Stomach smooth muscle (tissue), 2 donors: ENCODE measurements at regions not wholly inside any gene's neighbourhood (a gene's known extent, or its start where the extent isn't known, plus 50 kb on each side); places are given as distances from the start of the nearest gene placed in this dataset.

ENCODE experiments used
- H3K27ac ChIP-seq: one replicate; pipeline ENCODE4 v1.7.0; 2013; ENCODE audit warnings: mild to moderate bottlenecking, low read length, inconsistent platforms
- H3K27me3 ChIP-seq, 2 donors: one replicate each; pipeline ENCODE4 v1.7.0; 2013; ENCODE audit warnings: low read length in 2 of 2; ENCODE audit not compliant: insufficient read depth in 2 of 2, control insufficient read depth in 1 of 2
- H3K36me3 ChIP-seq, 2 donors: one replicate each; pipeline ENCODE4 v1.7.0; 2013; ENCODE audit warnings: low read length in 2 of 2; ENCODE audit not compliant: control insufficient read depth in 2 of 2, insufficient read depth in 2 of 2
- H3K4me1 ChIP-seq: one replicate; pipeline ENCODE4 v1.7.0; 2013; ENCODE audit warnings: low read length; ENCODE audit not compliant: control insufficient read depth, insufficient read depth
- H3K4me3 ChIP-seq, 2 donors: one replicate each; pipeline ENCODE4 v1.7.0; 2013; ENCODE audit warnings: low read length in 2 of 2
- H3K9ac ChIP-seq, 2 donors: one replicate each; pipeline ENCODE4 v1.7.0; 2013; ENCODE audit warnings: low read length in 2 of 2, mild to moderate bottlenecking in 1 of 2
- H3K9me3 ChIP-seq, 2 donors: one replicate each; pipeline ENCODE4 v1.7.0; 2013; ENCODE audit warnings: low read length in 2 of 2; ENCODE audit not compliant: control insufficient read depth in 2 of 2
- donor health status: healthy.
- donor health status: Pancreatic carcinoma.

DNA sequence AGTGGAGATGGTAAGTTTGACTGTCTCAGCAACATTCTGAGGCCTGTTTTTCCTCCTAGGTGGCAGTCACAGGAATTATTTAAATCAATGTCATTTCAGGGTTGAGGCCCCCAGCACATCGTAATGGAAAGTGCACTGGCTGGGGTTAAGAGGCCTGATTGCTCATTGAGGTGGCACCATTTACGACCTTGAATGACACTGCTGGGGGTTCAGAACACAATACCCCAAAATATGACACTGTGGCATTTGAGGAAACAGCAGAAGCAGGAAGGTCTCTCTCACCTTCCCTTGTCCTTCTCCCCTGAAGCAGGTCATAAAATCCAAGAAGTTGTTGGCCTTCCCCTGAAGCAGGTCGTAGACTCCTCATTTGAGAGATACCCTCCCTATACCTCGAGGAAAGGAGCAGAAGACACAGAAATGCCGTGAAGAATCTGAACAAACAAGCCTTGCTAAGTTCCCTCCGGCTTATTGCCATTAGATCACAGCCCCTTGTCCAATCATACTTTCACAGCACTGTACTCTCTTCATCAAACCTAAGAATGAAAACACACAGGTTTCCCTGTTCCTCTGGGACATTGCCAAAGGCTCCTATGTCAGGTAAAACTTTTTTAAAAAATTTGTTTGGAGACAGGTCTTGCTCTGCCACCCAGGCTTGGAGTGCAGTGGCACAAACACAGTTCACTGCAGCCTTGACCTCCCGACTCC is 71.3 kb downstream of the S1PR1 start:
- Histone ChIP-seq H3K27ac (no peak overlapping the region), H3K9ac (no peak overlapping the region), H3K36me3 (no peaks in the 10 kb centered on the region), H3K27me3 (peaks cover 5 to 6% of the 10 kb centered on the region in 2 donors), H3K4me3 (no peak overlapping the region), H3K9me3 (peaks cover 0 to 3% of the 10 kb centered on the region in 2 donors), H3K4me1 (peaks cover 6% of the 10 kb centered on the region)

DNA sequence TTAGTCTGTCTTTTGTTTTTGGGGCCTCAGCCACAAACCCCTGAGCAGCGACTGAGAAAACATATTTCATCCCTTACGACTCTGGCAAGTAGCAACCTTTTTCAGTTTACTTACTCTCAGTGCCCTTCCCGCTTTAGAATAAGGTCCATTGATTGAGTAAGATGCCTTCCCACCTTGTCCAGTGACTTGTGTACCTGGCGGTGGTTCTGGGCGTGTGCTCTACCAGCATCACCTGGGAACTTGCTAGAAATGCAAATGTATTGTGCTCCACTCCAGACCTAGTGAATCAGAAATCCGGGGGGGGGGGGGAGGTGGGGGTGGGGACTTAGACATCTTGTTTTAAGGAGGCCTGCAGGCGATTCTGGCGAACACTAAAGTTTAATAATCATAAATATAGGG is 72.1 kb downstream of the S1PR1 start:
- Histone ChIP-seq H3K4me3 (no peak overlapping the region), H3K36me3 (no peaks in the 10 kb centered on the region), H3K9me3 (peaks cover 0 to 3% of the 10 kb centered on the region in 2 donors), H3K27me3 (peaks cover 4 to 5% of the 10 kb centered on the region in 2 donors), H3K27ac (no peak overlapping the region), H3K4me1 (peaks cover 6% of the 10 kb centered on the region), H3K9ac (no peak overlapping the region)

DNA sequence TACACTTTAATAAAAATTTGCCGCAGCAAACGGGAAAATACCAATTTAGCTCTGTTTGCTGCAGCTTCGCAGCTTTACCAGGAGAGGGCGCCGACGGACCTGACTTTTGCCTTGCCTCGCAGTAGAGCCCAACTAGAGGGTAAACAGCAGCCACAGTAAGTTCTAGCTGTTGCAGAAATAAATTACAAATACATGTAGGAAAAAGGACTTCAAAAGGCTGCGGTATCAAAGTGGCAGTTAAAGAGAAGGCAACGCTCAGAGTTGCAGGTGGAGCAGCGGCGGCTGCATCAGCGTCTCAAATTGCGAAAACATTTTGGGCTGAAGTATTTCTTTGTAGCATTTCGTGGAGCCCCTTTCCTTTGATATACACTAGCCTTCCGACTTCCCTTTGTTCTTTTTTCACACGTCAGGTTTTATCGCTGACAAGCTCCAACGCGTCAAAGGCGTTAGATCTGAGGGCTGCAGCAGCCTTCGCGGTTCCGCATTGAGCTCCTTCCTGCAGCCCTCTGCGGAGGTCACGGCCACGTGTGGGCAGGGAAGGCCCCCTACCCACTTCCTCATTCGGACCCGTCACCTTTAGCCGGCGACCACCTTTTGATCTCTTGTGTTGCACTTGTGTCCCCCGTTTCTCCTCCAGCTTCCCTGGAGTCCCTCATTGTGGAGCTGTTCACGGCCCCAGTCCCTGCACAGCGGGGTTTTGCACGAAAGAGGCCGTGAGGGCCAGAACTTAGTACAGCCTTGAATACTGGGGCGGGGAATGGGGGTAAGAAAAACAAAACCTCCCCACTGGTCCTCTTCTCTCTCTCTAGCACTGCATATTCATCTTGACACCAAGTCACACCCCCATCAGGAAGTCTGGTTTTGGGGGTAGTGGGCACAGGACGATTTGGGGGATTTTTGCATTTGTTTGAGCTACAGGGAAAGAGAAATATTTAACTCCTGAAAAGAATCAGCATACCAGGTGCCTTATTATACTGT is 72.8 kb downstream of the S1PR1 start:
- peaks cover 4 to 5% of the 10 kb centered on the region in 2 donors for H3K27me3 ChIP-seq
- H3K27ac ChIP-seq, result no peak overlapping the region
- peak overlapping the region in 1 of 2 donors; percentile 55 for H3K9ac ChIP-seq
- no peaks in the 10 kb centered on the region for H3K36me3 ChIP-seq
- peaks cover 6% of the 10 kb centered on the region for H3K4me1 ChIP-seq
- peaks cover 0 to 3% of the 10 kb centered on the region in 2 donors for H3K9me3 ChIP-seq
- peak overlapping the region; percentile 64 to 68 for H3K4me3 ChIP-seq

DNA sequence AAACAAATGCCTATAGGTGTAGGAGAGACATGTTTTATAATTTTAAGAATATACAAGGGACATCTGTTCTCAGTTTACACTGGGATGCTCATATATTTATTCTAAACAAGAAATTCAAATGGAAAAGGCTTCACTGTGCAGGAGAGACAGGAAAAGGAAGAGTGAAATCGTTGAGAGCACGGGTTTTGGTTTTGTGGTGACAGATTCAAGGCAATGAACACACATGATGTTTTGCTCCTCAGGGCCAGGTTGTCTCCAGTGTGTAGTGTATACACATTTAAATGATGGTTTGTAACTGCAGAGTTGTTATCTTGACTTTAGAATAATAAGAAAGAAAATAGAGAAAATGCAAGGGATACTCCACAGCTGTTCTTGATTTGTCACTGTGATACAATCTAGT is 73.7 kb downstream of the S1PR1 start:
- Histone ChIP-seq H3K27me3 (peaks cover 4 to 5% of the 10 kb centered on the region in 2 donors), H3K9ac (no peak overlapping the region), H3K27ac (no peak overlapping the region), H3K36me3 (no peaks in the 10 kb centered on the region), H3K4me3 (no peak overlapping the region), H3K4me1 (peaks cover 6% of the 10 kb centered on the region), H3K9me3 (peaks cover 0 to 3% of the 10 kb centered on the region in 2 donors)

DNA sequence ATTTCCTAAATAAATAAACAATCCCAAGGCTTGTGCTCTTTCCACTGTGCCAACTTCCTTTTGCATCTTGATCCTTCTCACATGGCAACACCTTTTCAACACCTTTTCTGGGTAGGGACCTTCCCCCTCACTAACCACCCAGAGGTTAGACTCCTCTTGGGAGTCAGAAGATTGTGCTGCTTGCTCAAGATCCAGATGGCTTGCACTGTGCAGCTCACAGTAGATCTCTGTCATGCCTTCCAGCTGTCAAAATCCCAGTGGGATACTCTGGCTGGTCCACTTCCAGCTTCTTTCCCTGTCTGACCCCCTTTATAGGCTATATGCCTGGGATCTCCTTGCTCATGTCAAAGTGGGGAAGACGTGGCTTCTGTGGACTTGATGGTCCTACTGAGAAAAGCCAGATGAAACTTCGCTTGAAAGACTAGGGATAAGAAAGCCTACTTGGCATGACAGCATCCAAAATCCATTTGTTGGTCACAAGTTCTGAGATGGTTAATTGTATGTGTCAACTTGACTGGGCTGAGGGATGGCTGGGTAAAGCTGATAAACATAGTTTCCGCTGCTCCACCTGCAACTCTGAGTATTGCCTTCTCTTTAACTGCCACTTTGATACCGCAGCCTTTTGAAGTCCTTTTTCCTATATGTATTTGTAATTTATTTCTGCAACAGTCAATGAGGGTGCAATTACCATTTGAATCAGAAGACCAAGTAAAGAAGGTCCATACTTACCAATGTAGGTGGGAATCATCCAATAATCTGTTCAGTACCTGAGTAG is 74.5 kb downstream of the S1PR1 start:
- no peak overlapping the region for H3K4me3 ChIP-seq
- H3K36me3 ChIP-seq, result no peaks in the 10 kb centered on the region
- H3K27me3 ChIP-seq, result peaks cover 5 to 6% of the 10 kb centered on the region in 2 donors

DNA sequence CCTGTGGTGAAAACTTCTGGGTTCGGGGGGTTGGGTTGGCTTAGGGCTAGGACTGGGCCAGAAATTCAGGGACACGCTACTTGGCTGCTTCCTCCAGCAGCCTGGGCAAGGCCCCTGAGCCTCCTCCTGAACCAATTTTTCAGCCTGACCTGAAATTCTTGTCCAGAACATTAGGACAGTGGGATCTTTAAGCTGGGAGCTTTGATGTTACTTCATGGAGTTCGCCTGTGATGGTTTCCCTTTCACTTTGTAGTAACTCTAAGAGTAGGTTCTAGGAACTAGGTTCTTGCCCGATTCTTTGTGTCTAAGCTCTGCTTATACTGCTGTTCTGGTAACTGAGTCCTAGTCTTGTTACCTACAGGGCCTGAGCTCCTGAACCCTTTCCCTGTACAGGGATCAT is 75.3 kb downstream of the S1PR1 start:
- H3K27ac ChIP-seq, result no peak overlapping the region

More for the DNA sequence above, 74.5 kb downstream of the S1PR1 start:
- H3K27ac ChIP-seq, result no peak overlapping the region
- peaks cover 0 to 3% of the 10 kb centered on the region in 2 donors for H3K9me3 ChIP-seq
- H3K4me1 ChIP-seq, result peaks cover 6% of the 10 kb centered on the region
- H3K9ac ChIP-seq, result no peak overlapping the region

DNA sequence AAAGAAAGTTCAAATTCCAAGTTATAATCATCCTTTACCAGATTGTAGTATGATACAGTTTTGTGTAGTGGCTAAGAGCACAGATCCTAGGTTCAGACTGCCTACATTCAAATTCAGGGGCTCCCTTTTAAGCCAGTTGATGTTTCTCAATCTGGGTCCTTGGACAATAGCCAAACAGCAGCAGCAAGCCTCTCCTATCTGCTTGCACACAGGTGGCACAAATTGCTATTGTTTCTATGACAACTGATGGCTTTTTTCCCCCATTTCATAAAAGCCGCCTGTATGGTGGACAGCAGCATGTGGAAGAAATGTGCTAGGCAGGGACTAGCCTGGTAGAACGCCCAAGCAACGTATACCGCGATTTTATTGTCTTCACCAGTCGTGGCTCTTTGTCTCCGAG is 76.5 kb downstream of the S1PR1 start:
- Histone ChIP-seq H3K9ac (no peak overlapping the region), H3K9me3 (peaks cover 0 to 3% of the 10 kb centered on the region in 2 donors), H3K27ac (no peak overlapping the region), H3K4me1 (peaks cover 6% of the 10 kb centered on the region), H3K36me3 (no peaks in the 10 kb centered on the region), H3K4me3 (no peak overlapping the region), H3K27me3 (peaks cover 5 to 6% of the 10 kb centered on the region in 2 donors)

More for the DNA sequence above, 75.3 kb downstream of the S1PR1 start:
- H3K36me3 ChIP-seq, result no peaks in the 10 kb centered on the region
- H3K4me3 ChIP-seq, result no peak overlapping the region
- H3K4me1 ChIP-seq, result peaks cover 6% of the 10 kb centered on the region
- H3K27me3 ChIP-seq, result peaks cover 5 to 6% of the 10 kb centered on the region in 2 donors
- no peak overlapping the region for H3K9ac ChIP-seq
- H3K9me3 ChIP-seq, result peaks cover 0 to 3% of the 10 kb centered on the region in 2 donors

DNA sequence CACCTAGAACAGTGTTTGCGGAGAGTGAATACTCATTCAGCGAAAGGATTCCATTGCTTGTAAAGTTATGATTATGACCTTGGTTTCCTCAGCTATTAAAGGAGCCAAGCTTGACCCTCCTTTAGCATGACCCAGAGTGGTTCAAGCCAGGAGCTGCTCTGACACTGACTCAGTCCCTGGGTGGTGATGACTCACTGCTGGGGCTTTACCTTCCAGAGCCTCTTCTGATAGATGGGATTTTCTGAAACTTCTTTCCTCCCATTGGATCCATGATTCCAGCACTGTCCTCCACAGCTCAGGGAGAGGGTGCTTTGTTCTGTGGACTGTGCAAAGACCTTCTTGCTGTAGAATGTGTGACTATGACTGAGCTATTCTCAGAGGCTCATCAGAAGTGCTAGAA is 77.4 kb downstream of the S1PR1 start:
- no peaks in the 10 kb centered on the region for H3K36me3 ChIP-seq
- H3K9ac ChIP-seq, result no peak overlapping the region
- no peak overlapping the region for H3K27ac ChIP-seq
- H3K4me3 ChIP-seq, result no peak overlapping the region
- H3K4me1 ChIP-seq, result peaks cover 6% of the 10 kb centered on the region
- H3K9me3 ChIP-seq, result peaks cover 0 to 3% of the 10 kb centered on the region in 2 donors
- peaks cover 5 to 6% of the 10 kb centered on the region in 2 donors for H3K27me3 ChIP-seq

DNA sequence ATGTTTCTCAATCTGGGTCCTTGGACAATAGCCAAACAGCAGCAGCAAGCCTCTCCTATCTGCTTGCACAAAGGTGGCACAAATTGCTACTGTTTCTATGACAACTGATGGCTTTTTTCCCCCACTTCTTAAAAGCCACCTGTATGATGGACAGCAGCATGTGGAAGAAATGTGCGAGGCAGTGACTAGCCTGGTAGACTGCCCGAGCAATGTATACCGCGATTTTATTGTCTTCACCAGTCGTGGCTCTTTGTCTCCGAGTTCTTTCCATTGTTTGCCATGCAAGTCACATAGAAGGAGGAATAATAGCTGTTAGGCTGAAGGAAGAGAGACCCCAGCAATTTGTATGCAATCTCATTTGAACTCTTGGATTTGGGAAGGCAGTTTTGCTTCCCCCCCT is 79.4 kb downstream of the S1PR1 start:
- Histone ChIP-seq H3K4me1 (no peaks in the 10 kb centered on the region), H3K36me3 (no peaks in the 10 kb centered on the region), H3K9me3 (peaks cover 0 to 3% of the 10 kb centered on the region in 2 donors), H3K27me3 (peaks cover 0 to 4% of the 10 kb centered on the region in 2 donors), H3K9ac (no peak overlapping the region), H3K4me3 (no peak overlapping the region), H3K27ac (no peak overlapping the region)

DNA sequence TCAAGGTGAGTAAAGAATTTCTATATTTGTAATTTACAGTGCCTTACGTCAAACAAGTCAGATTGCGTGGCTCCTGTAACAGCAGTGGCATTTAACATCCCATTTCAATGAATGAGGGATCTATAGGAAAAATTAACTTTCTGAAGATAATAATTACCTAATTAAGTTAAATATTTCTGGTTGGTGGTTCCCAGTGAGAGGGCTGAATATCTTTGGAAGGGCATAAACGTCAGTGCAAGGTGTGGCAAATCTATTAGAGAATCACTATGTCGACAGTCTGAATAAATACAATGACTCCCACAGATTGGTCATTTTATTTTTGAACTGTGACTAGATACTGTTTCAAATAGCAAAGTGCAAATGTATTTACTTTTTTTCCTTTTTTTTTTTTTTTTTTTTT is 80.0 kb downstream of the S1PR1 start:
- H3K36me3 ChIP-seq, result no peaks in the 10 kb centered on the region
- no peak overlapping the region for H3K9ac ChIP-seq
- peaks cover 0 to 4% of the 10 kb centered on the region in 2 donors for H3K27me3 ChIP-seq
- H3K9me3 ChIP-seq, result no peaks in the 10 kb centered on the region
- H3K4me3 ChIP-seq, result no peak overlapping the region
- no peak overlapping the region for H3K27ac ChIP-seq
- no peaks in the 10 kb centered on the region for H3K4me1 ChIP-seq
